HG03565 (cell line): ENCODE measurements at regions not wholly inside any gene's neighbourhood (a gene's known extent, or its start where the extent isn't known, plus 50 kb on each side); places are given as distances from the start of the nearest gene placed in this dataset.

Source experiments
- ATAC-seq: cut with Tn5 transposase; IDR thresholded peaks from one replicate; pipeline ENCODE4 v1.9.1; 2021; ENCODE audit warnings: mild to moderate bottlenecking, moderate library complexity; ENCODE audit not compliant: unreplicated experiment

DNA sequence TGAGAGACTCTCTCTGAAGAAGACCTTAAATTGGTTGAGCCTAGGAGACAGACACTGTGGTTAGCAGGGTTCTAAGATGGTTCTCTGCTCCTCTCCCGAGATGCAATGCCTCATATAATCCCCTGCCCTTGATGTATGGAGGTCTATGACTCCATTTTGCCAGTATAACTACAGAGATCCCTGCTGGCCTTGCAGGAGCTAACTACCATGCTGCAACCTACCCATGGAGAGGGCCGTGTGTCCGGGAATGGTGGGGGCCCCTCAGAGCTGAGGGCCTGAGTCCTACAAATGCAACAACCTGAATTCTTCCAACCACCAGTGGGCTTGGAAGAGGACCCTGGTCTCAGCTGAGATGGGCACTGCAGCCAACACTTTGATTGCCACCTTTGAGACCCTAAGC lies 388.0 kb downstream of the SETD4 start:
- no peak for ATAC-seq

DNA sequence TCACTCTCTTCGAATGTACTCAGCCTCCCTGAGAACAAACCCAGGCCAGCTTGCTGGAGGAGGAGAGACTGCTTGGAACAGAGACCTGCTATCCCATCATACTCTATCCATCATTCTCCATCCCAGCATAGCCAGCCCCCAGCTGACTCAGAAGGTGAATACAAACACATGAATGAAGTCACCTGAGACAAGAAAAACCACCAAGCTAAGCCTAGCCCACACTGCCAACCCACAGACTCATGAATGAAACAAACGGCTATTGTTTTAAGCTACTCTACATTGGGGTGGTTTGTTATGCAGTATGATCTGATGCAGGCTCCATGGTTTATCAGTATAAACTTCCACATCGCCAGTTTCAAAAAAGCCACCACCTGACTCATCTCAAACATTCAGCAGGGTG lies 395.6 kb downstream of the SETD4 start:
- peak; percentile 67 for ATAC-seq

DNA sequence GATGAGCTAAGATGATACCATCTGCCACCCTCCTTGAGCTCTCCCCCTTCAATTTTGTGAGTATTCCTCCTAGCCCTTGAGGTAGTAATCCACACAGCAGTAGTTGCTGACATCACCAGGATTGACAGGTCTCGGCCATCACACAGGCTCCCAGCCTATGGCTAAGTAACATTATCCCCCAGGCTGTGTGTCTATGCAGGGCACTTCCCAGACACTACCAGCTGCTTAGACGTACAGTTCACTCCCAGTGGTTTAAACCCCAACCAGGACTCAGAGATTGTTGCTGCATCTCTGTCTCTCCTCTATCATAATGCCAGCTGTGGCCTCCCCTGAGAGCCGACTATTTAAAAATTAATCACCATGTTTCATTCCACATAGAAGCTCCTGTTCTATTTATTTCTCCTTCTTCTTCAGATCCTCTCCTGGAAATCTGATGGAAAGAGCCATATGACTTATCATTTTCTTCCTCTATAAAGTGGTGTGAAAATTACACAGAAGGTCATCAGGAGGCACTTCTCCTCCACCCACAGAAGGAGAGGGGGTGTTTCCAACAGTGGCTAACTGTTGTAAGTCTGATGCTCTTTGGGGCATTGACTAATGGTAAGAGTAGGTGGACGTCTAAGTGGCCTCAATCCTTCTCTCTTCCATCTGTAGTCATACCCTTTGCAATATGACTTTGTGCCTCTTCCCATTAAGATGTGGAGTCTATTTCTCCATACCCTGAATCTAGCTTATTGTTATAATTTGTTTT lies 396.3 kb downstream of the SETD4 start:
- no peak for ATAC-seq

DNA sequence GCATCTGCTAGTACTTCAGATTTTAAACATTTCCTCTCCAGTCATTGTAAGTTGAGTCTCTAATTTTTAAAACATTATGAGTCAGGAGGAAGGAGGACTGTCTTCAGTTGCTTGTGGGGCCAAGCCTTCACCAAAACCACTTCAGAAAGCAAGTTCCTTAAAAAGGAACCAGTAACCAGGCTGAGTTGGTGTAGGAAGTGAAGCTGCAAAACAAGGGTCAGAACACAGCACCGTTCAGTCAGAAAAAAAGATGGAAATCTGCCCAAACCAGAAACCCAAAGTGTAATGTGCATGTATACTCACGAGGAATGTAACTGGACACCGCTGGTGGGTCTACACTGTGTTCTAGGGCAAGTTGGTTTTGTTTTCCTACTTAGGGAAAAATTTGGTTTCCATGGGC lies 402.1 kb downstream of the SETD4 start:
- ATAC-seq = no peak

DNA sequence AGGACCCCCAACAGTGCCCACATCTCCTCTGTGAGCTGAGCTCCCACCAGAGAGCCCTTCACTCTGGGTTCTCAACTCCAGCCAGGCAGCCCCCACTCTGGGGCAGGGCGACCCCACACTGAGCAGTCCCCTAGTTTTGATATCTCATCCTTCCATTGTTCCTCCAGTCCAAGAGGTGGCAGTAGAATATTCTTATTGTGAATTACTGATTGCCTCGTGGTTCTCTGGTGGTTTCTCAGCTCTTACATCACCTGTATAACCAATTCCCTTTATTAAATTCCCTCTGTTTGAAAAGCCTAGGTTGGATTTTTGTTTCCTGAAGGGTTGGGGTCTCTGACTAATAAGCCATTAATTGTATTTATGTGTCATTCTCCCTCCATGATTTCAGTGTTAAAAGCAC lies 407.5 kb downstream of the SETD4 start:
- ATAC-seq = no peak

DNA sequence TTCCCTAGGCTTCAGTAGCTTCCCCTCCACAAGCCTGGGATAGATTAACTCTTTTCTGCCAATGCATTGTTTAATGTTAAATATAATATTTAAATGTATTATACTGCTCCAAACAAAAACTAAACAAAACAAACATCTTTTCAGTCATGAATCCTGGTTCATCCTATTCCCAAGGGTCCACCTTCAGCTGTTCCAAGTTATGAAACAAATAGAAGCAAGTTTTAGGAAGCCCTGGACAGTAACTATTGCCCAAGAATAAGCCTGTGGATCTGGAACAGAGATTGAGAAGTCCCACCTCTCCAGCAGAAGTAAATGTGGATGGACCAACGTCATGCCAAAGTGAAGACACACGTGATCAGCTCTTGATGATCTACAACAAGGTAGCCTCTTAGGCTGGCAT lies 408.1 kb downstream of the SETD4 start:
- ATAC-seq = no peak

DNA sequence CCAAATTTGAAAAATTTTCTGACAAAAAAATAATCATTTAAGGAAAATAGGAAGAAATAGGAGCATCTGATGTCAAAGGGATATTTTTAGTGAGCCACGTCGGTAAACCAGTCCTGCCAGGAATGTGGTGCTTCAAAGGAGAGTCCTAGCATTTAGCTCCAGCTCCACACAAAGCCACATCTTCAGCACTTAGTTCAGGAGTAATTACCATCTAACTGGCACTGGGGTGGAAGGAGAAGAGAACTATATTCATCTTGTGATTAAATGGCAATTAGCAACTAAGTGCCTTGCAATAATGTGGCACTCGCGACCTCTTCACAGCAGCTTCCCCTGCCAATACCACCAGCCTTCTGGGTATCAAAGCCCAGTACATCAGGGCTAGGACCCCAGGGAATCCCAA lies 409.1 kb downstream of the SETD4 start:
- ATAC-seq = no peak

DNA sequence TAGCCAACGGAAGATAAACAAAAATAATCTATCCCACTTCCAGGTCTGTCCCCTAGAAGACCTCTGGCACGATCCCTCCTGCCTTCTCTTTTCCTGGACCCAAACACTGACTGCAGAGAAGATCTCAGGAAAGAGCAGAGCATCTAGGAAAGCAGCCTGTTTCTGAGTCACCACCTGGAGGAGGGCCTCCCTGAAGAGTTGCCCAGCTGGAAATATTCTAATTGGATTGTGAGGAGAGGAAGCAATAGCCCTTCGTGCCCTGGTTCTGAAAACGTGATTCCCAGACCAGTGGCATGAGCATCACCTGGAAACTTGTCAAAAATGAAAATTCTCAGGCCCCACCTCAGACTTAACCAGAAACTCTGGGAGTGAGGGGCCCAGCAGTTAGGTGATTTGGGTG lies 411.1 kb downstream of the SETD4 start:
- ATAC-seq = no peak

DNA sequence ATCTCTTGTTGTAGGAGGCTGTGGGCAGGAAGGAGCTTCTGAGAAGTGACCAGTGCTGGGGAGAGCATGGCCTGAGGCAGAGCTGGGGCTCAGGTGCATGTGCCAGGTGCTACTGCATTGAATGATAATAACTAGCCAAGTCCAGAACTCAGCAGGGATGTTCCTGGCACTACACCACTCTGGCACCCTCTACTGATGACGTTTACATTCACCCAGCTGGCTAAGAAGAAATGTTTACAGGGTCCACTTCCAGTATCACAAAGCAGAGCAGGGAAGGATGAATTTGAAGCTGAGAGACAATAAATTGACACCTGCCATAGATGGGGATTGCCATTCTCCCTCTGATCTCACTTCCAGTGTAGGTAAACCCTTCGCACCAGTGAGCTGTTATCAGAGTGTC lies 411.8 kb downstream of the SETD4 start:
- ATAC-seq = no peak

DNA sequence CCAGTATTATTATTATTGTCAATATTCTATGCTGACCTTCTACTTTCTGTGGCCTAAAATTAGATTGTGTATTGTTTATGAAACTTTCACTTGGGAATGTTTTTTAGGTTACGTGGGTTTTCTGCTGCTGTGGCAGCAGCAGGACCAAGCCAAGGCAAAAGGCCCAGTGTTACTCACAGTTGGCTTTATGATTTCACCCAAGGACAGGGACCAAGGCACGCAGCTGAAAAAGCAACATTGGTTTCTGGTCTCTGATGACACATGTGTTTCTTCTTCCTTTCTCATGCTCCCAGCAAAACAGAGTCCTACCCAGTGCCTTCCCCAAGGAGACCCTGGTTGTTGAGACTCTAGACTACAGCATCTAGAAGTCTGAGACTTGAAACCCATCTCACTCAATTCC lies 413.7 kb downstream of the SETD4 start:
- no peak for ATAC-seq

DNA sequence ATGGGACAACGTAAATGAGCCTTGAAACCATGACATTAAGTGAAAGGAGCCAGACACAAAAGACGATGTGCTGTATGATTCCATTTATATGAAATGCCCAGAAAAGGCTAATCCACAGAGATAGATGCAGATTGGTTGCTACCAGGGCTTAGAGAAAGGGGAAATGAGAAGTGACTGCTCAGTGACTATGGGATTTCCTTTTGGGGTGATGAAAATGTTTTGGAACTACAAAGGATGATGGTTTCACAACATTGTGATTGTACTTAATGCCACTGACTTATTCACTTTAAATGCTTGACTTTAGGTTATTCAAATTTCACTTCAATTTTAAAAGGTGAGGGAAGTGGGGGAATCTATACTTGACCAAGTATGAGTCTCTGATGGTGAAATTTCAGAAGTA lies 414.3 kb downstream of the SETD4 start:
- ATAC-seq = no peak

DNA sequence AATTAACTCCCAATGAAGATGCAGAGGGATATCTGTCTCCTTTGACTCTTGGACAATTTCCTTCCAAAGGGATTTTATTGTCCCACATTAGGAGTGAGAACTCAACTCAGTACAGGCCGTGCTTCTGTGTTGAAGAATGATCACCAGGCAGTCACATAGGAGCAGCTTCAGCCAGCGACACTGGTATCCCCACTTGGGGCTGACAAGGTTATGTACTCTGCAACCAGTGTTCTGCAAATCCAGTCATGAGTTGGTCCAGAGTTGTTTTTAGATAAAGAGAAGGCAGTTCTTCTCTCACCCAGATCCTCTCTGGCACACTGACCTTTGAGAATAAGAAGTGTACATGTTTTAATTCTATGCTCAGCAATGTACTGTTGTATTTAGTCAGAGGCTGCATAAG lies 415.8 kb downstream of the SETD4 start:
- ATAC-seq = no peak

DNA sequence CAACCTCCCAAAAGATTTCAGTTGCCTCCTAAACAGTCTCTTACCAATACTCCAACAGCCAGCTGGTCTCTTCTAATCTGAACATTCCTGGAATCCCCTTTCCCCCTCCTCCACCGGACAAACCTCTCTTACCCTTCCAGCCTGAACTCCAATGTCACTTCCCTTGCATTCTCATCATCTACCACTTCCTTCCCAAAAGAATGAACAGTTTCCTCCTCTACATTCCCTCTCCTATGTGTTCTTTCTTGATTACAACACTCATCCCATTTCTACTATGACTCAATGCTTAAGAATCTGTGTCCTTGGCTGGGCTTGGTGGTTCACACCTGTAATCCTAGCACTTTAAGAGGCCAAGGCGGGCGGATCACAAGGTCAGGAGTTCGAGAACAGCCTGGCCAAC lies 417.1 kb downstream of the SETD4 start:
- no peak for ATAC-seq

DNA sequence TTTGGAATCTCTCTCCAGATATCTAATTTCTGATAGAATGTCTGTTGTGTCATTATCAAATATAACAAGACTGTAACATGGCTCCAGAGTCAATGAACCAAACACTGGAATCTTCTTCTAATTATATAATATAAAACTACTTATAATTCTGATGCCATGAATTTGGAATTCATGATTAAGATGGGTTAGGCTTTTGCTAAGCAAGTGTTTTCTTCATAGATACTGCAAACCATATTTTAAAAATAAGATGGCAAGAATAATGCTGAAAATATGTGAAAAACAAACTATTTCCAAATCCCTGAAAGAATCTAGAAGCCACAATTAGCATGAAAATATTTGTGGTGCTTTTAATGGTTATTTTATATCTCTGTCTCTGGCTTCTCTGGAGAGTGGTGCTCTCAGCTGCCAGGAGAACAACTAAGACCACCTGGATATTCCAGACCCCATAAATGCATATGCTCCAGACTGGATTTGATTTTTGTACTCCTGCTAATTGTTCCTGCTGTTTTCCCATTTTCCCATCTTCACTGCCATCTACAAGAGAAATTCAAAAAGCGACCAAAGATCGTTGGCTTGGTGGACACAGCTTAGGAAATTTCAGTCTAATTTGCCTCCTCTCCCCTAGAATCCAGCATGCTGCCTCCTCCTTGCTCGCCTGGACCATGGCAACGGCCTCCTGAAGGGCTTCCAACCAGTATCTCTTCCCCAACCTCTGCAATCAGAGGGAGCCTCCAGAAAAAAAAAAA lies 418.9 kb downstream of the SETD4 start:
- no peak for ATAC-seq

DNA sequence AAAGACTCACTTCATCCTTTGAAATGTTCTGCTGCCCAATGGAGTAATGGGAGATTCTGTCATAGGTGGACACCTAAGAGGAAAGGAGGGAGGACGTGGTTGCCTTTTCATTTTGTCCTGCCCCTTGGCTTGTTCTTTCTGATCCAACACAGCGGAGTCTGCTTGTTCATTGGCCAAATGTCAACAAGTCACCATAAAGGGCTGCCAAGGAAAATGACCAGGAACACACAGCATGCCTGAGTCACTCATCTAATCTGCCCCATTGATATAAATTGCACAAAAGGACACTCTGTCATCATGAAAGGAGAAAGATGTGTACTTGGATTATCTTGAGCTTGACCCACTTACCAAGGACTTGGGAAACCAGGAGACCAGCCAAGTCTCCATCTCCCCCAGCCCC lies 422.9 kb downstream of the SETD4 start:
- no peak for ATAC-seq

DNA sequence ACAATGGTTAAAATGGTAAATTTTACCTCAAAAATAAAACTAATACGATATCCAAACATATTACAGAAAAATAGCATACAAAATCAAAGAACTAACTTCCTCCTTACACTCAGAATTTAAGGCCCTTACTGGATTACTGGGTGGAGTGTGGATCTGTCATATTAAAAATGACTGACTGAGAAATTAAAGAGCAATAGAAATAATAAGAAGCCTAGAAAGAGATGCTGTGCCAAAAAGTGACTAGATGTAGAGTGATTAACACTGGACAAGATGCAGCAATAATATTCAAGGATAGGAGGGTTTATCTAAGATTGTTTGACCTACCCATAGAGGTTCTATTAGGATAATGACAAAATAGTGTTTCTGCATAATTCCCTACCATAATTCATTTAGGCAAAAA lies 424.3 kb downstream of the SETD4 start:
- no peak for ATAC-seq

DNA sequence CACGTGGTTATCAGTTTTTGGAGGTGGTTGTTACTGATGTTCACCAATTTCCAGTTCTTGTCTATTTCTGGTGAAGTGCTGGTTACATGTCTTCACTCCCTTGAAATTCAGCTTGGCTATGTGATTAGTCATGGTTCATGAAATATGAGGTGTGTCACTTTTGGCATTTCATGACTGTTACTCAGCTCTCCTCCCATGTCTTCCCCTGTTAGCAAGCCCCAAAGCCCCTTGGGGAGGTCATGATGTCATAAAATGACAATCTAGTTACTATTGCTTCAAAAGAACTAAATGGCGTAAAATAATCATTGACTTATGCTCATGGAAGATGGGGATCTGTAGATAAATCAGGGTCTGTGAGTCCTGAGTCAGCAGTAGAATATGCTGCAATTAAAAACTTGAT lies 425.1 kb downstream of the SETD4 start:
- ATAC-seq = no peak

DNA sequence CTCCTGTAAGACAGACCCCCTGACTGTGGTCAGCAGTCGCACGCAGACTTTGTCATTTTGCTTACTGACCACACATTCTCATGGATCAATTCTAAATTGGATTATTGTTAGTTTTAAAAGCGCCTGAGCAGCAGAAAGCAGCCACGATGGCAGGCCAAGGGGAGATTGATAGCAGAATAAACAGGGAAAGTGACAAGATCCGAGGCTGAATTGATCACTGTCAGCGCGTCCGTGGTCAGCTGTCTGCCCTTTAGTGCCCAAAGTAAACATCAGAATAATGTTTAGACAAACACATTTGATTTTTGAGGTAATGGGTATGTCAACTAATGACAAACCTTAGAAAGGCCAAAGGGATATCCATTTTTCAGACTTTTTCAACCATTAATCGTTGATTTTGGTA lies 426.8 kb downstream of the SETD4 start:
- no peak for ATAC-seq

DNA sequence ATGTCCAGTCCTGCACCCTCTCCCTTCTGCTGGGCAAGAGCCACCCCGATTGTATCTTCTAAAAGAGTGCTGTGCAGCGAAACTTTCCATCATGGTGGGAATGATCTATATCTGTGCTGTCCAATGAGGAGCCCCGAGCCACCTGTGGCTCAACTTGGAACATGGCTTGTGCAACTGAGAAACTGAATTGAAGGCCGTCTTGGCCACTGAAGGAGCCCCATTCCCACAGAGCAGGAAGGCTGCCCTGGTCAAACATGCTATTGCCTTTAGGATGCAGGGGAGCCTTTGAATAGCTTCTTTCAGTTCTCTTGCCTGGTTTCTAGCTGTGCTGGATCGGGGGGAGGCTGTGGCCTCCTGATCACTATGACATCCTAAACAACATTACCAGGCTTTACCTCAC lies 427.6 kb downstream of the SETD4 start:
- no peak for ATAC-seq

DNA sequence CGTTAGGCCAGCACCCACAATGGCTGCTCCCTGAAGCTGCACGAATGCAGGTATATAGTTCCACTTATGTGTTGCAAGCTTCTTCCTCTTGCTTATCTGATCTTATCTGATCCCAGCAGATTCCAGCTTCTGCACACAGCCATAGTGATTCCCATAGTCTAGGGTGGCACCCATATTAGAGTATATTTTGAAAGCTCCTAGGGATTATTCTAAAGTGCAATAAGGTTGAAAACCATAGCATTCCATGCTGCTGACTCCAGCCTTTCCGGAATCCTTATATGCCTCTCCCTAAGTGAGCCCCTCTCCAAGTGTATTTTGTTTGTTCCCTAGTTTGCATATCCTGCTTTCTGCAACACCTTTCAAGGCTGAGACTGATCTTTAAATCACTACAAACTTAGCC lies 432.0 kb downstream of the SETD4 start:
- no peak for ATAC-seq

DNA sequence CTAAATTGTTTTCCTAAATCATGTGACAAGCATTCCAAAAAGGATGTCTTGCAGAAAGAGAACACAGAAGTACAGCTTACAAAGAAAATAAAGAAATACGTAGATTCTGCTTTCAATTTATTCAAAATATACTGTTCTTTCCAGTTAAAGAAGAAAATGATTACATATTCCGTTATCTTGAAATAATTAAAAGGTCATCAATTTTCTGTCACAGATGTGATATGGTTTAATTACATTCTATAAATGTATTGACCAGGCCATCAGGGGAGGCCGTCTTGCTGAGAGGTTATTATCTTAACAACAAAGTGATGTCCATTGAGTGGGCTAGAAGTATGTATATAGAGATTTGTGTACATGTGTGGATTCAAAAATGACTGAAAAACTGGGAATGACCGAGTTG lies 432.9 kb downstream of the SETD4 start:
- no peak for ATAC-seq

DNA sequence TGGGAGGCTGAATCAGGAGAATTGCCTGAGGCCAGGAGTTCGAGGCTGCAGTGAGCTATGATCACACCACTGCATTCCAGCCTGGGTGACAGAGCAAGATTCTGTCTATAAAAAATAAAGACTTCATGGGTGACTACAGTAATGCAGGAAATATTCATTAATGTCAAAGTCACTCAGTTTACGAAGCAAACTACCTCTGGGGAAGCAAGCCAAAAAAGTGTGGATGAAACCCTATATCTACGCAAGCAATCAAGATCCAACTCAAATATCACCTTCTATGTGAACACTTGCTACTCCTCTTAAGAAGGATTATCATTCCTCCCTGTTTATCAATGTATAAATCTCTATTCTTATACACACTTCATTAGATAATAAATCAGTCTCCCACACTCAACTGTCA lies 434.8 kb downstream of the SETD4 start:
- ATAC-seq = no peak

DNA sequence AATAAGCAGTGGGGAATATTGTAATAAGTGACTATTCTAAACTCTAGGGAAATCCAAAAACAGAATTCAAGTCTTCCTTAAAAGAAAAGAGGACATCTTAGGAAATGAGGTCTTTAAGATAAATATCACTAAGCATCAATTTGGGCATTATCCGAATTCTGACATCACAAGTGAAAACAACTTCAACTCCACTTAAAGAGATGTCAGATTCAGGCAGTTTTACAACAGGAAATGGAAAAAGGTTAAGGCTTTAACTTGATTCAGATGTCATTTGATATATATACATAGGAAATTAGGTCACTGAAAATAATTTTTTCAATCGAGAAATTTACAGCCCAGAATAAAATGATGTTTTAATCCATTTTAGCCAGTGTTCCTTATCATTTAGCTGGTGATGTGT lies 435.4 kb downstream of the SETD4 start:
- no peak for ATAC-seq
